ENCODE measurements at regions not wholly inside any gene's neighbourhood (a gene's known extent, or its start where the extent isn't known, plus 50 kb on each side); places are given as distances from the start of the nearest gene placed in this dataset.

- BruUV-seq (replicated peaks) = no TSS peak
- Histone ChIP-seq H3K9me2 (replicated peaks; ENCODE audit: low read length) (no peaks in the 10 kb centered on the region), H3K4me1 (ENCODE audit: insufficient read depth, low read length) (no peaks in the 10 kb centered on the region), H2AFZ (ENCODE audit: low read length) (no peak overlapping the region), H3K27ac (ENCODE audit: low read length) (no peak overlapping the region), H3K79me2 (ENCODE audit: low read length) (no peaks in the 10 kb centered on the region), H3K9ac (ENCODE audit: low read length) (no peak overlapping the region), H3F3A (ENCODE audit: low read length, unreplicated experiment) (no peaks in the 10 kb centered on the region), H3K4me2 (ENCODE audit: low read length) (no peak overlapping the region), H4K20me1 (ENCODE audit: low read length) (no peaks in the 10 kb centered on the region), H3K27me3 (ENCODE audit: low read length) (no peaks in the 10 kb centered on the region), H3K9me3 (ENCODE audit: low read length) (no peaks in the 10 kb centered on the region), H3K4me3 (ENCODE audit: low read length) (no peak overlapping the region), H3K36me3 (ENCODE audit: low read depth, low read length) (no peaks in the 10 kb centered on the region)
- TF ChIP-seq CTCF (conservative IDR thresholded peaks at IDR 0.05; ENCODE audit: low read depth, low read length) (no peak), EZH2phosphoT487 (IDR thresholded peaks at IDR 0.05; ENCODE audit: borderline replicate concordance, low read length) (no peak), EZH2 (IDR thresholded peaks at IDR 0.05; ENCODE audit: low read length, unreplicated experiment) (no peak)
- ATAC-seq (no peak), DNase-seq (no peak)
- intact Hi-C loops (cut with micrococcal nuclease) = no loop called here
- ChIA-PET CTCF (no interaction called here), POLR2A (ENCODE audit: unreplicated experiment) (no interaction called here)
These were observed 219.0 kb downstream of the HACE1 start for GRCh38 chr6:104640761-104641160.

- POLR2A ChIA-PET (ENCODE audit: unreplicated experiment) = no interaction called here
- CTCF ChIA-PET = no interaction called here
- no peak overlapping the region for H3K4me3 ChIP-seq (ENCODE audit: low read length)
- DNase-seq (no peak), ATAC-seq (no peak)
- H3K4me2 ChIP-seq (ENCODE audit: low read length) = no peak overlapping the region
- H4K20me1 ChIP-seq (ENCODE audit: low read length) = no peaks in the 10 kb centered on the region
- no peaks in the 10 kb centered on the region for H3K4me1 ChIP-seq (ENCODE audit: insufficient read depth, low read length)
- H3K36me3 ChIP-seq (ENCODE audit: low read depth, low read length) = no peaks in the 10 kb centered on the region
- H3K27ac ChIP-seq (ENCODE audit: low read length) = no peak overlapping the region
- no peak overlapping the region for H3K9ac ChIP-seq (ENCODE audit: low read length)
- no peaks in the 10 kb centered on the region for H3K9me2 ChIP-seq (replicated peaks; ENCODE audit: low read length)
- no peaks in the 10 kb centered on the region for H3K79me2 ChIP-seq (ENCODE audit: low read length)
- TF ChIP-seq EZH2 (IDR thresholded peaks at IDR 0.05; ENCODE audit: low read length, unreplicated experiment) = no peak
- no peak for TF ChIP-seq CTCF (conservative IDR thresholded peaks at IDR 0.05; ENCODE audit: low read depth, low read length)
- no peak for TF ChIP-seq EZH2phosphoT487 (IDR thresholded peaks at IDR 0.05; ENCODE audit: borderline replicate concordance, low read length)
- intact Hi-C loops (cut with micrococcal nuclease) = no loop called here
- BruUV-seq (replicated peaks) = no TSS peak
- H3K27me3 ChIP-seq (ENCODE audit: low read length) = no peaks in the 10 kb centered on the region
- no peak overlapping the region for H2AFZ ChIP-seq (ENCODE audit: low read length)
- H3K9me3 ChIP-seq (ENCODE audit: low read length) = no peaks in the 10 kb centered on the region
- H3F3A ChIP-seq (ENCODE audit: low read length, unreplicated experiment) = no peaks in the 10 kb centered on the region
These were observed 219.5 kb downstream of the HACE1 start for GRCh38 chr6:104640150-104640700.

- Histone ChIP-seq H3K4me1 (ENCODE audit: insufficient read depth, low read length) (no peaks in the 10 kb centered on the region), H2AFZ (ENCODE audit: low read length) (no peak overlapping the region), H3K9me2 (replicated peaks; ENCODE audit: low read length) (no peaks in the 10 kb centered on the region), H3F3A (ENCODE audit: low read length, unreplicated experiment) (no peaks in the 10 kb centered on the region), H3K27me3 (ENCODE audit: low read length) (no peaks in the 10 kb centered on the region), H3K4me3 (ENCODE audit: low read length) (no peak overlapping the region), H3K4me2 (ENCODE audit: low read length) (no peak overlapping the region), H3K9ac (ENCODE audit: low read length) (no peak overlapping the region), H3K9me3 (ENCODE audit: low read length) (no peaks in the 10 kb centered on the region), H3K27ac (ENCODE audit: low read length) (no peak overlapping the region), H4K20me1 (ENCODE audit: low read length) (no peaks in the 10 kb centered on the region), H3K36me3 (ENCODE audit: low read depth, low read length) (no peaks in the 10 kb centered on the region), H3K79me2 (ENCODE audit: low read length) (no peaks in the 10 kb centered on the region)
- TF ChIP-seq EZH2 (IDR thresholded peaks at IDR 0.05; ENCODE audit: low read length, unreplicated experiment) (no peak), EZH2phosphoT487 (IDR thresholded peaks at IDR 0.05; ENCODE audit: borderline replicate concordance, low read length) (no peak), CTCF (conservative IDR thresholded peaks at IDR 0.05; ENCODE audit: low read depth, low read length) (no peak)
- CTCF ChIA-PET = no interaction called here
- no peak for DNase-seq
- no peak for ATAC-seq
- BruUV-seq (replicated peaks) = no TSS peak
- intact Hi-C loops (cut with micrococcal nuclease) = no loop called here
- POLR2A ChIA-PET (ENCODE audit: unreplicated experiment) = no interaction called here
These were observed 220.1 kb downstream of the HACE1 start for GRCh38 chr6:104639668-104640067.

Measured in PC-3 (cell line).